Hematopoietic multipotent progenitor cell (in vitro differentiated cells): ENCODE measurements at regions not wholly inside any gene's neighbourhood (a gene's known extent, or its start where the extent isn't known, plus 50 kb on each side); places are given as distances from the start of the nearest gene placed in this dataset. TPM values are rescaled to one million over a fixed set of nuclear protein-coding genes. Genes with fewer than 3 reads are reported as not detected.

Source experiments
- DNase-seq, 3 donors: peaks; one replicate each; pipeline ENCODE4 v3.0.0-alpha.2; 2011 to 2015; ENCODE audit warnings: low read depth in 2 of 3, low spot score in 2 of 3
- small RNA-seq: library from RNA; depleted of rRNA; stranded (forward); fragments of <200 nt; gene quantifications from one replicate; pipeline ENCODE3, GENCODE V24; 2012

- no peak for DNase-seq
Observed at GRCh38 chr4:16967722-16968121, 69.3 kb upstream of the LDB2 start.

DNA sequence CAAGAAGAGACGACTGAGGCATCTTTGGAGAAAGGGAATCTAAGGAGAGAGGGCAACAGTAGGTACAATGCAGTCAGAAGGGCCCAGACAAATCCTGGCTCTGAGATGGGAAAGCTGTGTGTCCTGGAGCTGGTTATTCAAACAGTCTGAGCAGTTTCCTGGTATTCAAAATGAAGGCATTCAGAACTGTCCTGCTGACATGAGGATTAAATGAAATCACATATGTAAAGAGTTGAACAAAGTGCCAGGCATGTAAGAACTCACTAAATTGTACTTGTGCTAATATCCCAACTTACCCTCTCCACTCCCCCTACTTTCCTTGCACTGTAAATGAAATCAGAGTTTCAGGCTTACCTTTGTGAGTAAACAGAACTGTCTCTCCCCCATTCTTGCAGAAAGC, 60.9 kb upstream of the LDB2 start:
- no peak for DNase-seq

GRCh38 chr4:16952896-16953630, 54.6 kb upstream of the LDB2 start:
- peak in 1 of 3 donors; percentile 6 for DNase-seq

GRCh38 chr4:16952462-16952871, 54.0 kb upstream of the LDB2 start:
- no peak for DNase-seq

Small RNA genes in the stretch of these regions (small RNA-seq; reads per million reads assigned to genes)
- gene MTND5P4 = not detected
- not detected for gene SNORA75B
